Gastroesophageal sphincter (tissue), 4 donors: ENCODE measurements at regions not wholly inside any gene's neighbourhood (a gene's known extent, or its start where the extent isn't known, plus 50 kb on each side); places are given as distances from the start of the nearest gene placed in this dataset.
A peak's percentile ranks its signal among the peaks of the same experiment; 100 is the strongest.
"Not testable (repeated sequence)": the region's sequence is repeated elsewhere in the genome, so short reads cannot be mapped to it uniquely, and the experiment has no call there.

Source experiments
- ATAC-seq: fragments of 150-250 bp; one replicate; pipeline ENCODE4 v1.9.1; 2016; ENCODE audit warnings: mild to moderate bottlenecking, moderate library complexity
- H3K27ac ChIP-seq, 4 donors: fragments of 200-600 bp; sonication (generic) in 3 of 4; 1 replicate in 3 of 4; 2 replicates in 1 of 4; pipeline ENCODE4 v1.5.1; 2016 to 2019
- H3K27me3 ChIP-seq: fragments of 200-600 bp; sonication (generic); one replicate; pipeline ENCODE4 v1.5.1; 2019
- H3K36me3 ChIP-seq, 2 donors: fragments of 200-600 bp; sonication (generic); one replicate each; pipeline ENCODE4 v1.5.1; 2019; ENCODE audit warnings: control low read depth in 1 of 2
- H3K4me1 ChIP-seq, 3 donors: fragments of 200-600 bp; sonication (generic); 1 replicate in 2 of 3; 2 replicates in 1 of 3; pipeline ENCODE4 v1.5.1; 2016 to 2019; ENCODE audit warnings: control low read depth in 2 of 3
- H3K4me3 ChIP-seq, 2 donors: fragments of 200-600 bp; sonication (generic); one replicate each; pipeline ENCODE4 v1.5.1; 2019; ENCODE audit warnings: mild to moderate bottlenecking in 1 of 2, moderate library complexity in 1 of 2
- H3K9me3 ChIP-seq, 3 donors: fragments of 200-600 bp; sonication (generic); one replicate each; pipeline ENCODE4 v1.5.1; 2017 to 2019; ENCODE audit warnings: control low read depth in 2 of 3
- WGBS, 2 donors: methylation state at CpG; one replicate each; pipeline ENCODE4 v1.1.5; 2018; ENCODE audit warnings: low coverage in 1 of 2; 5-methylcytosine and 5-hydroxymethylcytosine counted together

- ATAC-seq, H3K36me3 ChIP-seq, H3K4me3 ChIP-seq, H3K27ac ChIP-seq, H3K4me1 ChIP-seq, H3K27me3 ChIP-seq, H3K9me3 ChIP-seq: not testable (repeated sequence)
- WGBS, 2 donors = 50% methylated on average over 1 of the region's 2 CpGs; no CpG with 5 or more reads in 1 of the 2 donors
Measured at GRCh38 chr12:9422689-9423088, 185.0 kb downstream of the KLRB1 start.

GRCh38 chr12:9421520-9422086 is 186.1 kb downstream of the KLRB1 start:
- H3K27me3 ChIP-seq, ATAC-seq, H3K9me3 ChIP-seq, H3K4me3 ChIP-seq, H3K4me1 ChIP-seq, H3K36me3 ChIP-seq, H3K27ac ChIP-seq: not testable (repeated sequence)
- WGBS, 2 donors = no CpG with 5 or more reads among the region's 18 CpGs

- H3K9me3 ChIP-seq, ATAC-seq, H3K4me1 ChIP-seq, H3K27ac ChIP-seq, H3K4me3 ChIP-seq, H3K27me3 ChIP-seq, H3K36me3 ChIP-seq: not testable (repeated sequence)
- no CpG with 5 or more reads among the region's 21 CpGs for WGBS, 2 donors
Measured at GRCh38 chr12:9420817-9421519, 186.7 kb downstream of the KLRB1 start.

GRCh38 chr12:9418669-9419041 is 189.1 kb downstream of the KLRB1 start:
- not testable (repeated sequence) for H3K4me3 ChIP-seq, H3K27ac ChIP-seq, ATAC-seq, H3K4me1 ChIP-seq, H3K36me3 ChIP-seq, H3K27me3 ChIP-seq, H3K9me3 ChIP-seq
- no CpG with 5 or more reads among the region's 14 CpGs for WGBS, 2 donors

GRCh38 chr12:9417947-9418668 is 189.6 kb downstream of the KLRB1 start:
- H3K9me3 ChIP-seq, H3K27me3 ChIP-seq, H3K27ac ChIP-seq, H3K36me3 ChIP-seq, ATAC-seq, H3K4me3 ChIP-seq, H3K4me1 ChIP-seq: not testable (repeated sequence)
- WGBS, 2 donors = 85% methylated on average over 5 of the region's 16 CpGs; no CpG with 5 or more reads in 1 of the 2 donors

GRCh38 chr12:9417341-9417740 is 190.4 kb downstream of the KLRB1 start:
- H3K36me3 ChIP-seq, ATAC-seq, H3K4me3 ChIP-seq, H3K4me1 ChIP-seq, H3K27ac ChIP-seq, H3K27me3 ChIP-seq, H3K9me3 ChIP-seq: not testable (repeated sequence)
- no CpG with 5 or more reads among the region's 13 CpGs for WGBS, 2 donors

GRCh38 chr12:9416346-9416745 is 191.4 kb downstream of the KLRB1 start:
- no CpG with 5 or more reads among the region's 8 CpGs for WGBS, 2 donors
- not testable (repeated sequence) for H3K9me3 ChIP-seq, H3K27me3 ChIP-seq, H3K36me3 ChIP-seq, H3K27ac ChIP-seq, H3K4me3 ChIP-seq, H3K4me1 ChIP-seq
- peak; percentile 9 for ATAC-seq

- H3K27me3 ChIP-seq, H3K27ac ChIP-seq, H3K4me1 ChIP-seq, H3K9me3 ChIP-seq, H3K4me3 ChIP-seq, H3K36me3 ChIP-seq, ATAC-seq: not testable (repeated sequence)
- 93% methylated on average over 2 of the region's 3 CpGs; no CpG with 5 or more reads in 1 of the 2 donors for WGBS, 2 donors
Measured at GRCh38 chr12:9415898-9416297, 191.8 kb downstream of the KLRB1 start.

GRCh38 chr12:9413862-9414261 is 193.9 kb downstream of the KLRB1 start:
- not testable (repeated sequence) for H3K27ac ChIP-seq, H3K4me1 ChIP-seq, H3K27me3 ChIP-seq, H3K9me3 ChIP-seq, ATAC-seq, H3K4me3 ChIP-seq, H3K36me3 ChIP-seq
- whole genome bisulfite sequencing, 2 donors = 58 to 83% methylated on average over 1 to 4 of the region's 7 CpGs

- not testable (repeated sequence) for H3K4me1 ChIP-seq, ATAC-seq, H3K27me3 ChIP-seq, H3K36me3 ChIP-seq, H3K9me3 ChIP-seq, H3K27ac ChIP-seq, H3K4me3 ChIP-seq
- WGBS, 2 donors = 65 to 76% methylated on average over 3 of the region's 3 CpGs
Measured at GRCh38 chr12:9412459-9412858, 195.3 kb downstream of the KLRB1 start.

- not testable (repeated sequence) for H3K27me3 ChIP-seq, H3K36me3 ChIP-seq, H3K4me1 ChIP-seq, H3K27ac ChIP-seq, H3K9me3 ChIP-seq, ATAC-seq, H3K4me3 ChIP-seq
- 42 to 54% methylated on average over 7 of the region's 7 CpGs for WGBS, 2 donors
Measured at GRCh38 chr12:9411616-9412268, 196.0 kb downstream of the KLRB1 start.

GRCh38 chr12:9407425-9407748 is 199.2 kb upstream of the PZP start:
- 100% methylated on average over 2 of the region's 4 CpGs; no CpG with 5 or more reads in 1 of the 2 donors for WGBS, 2 donors
- H3K27ac ChIP-seq = not testable (repeated sequence)

More at GRCh38 chr12:9407425-9407748, 199.2 kb upstream of the PZP start:
- H3K36me3 ChIP-seq, H3K9me3 ChIP-seq, ATAC-seq, H3K4me1 ChIP-seq, H3K27me3 ChIP-seq: not testable (repeated sequence)
- peak overlapping the region; percentile 19 to 42 for H3K4me3 ChIP-seq
